Activated CD8-positive, alpha-beta memory T cell treated with anti-CD3 and anti-CD28 coated beads for 36 hours (primary cell): ENCODE measurements at regions not wholly inside any gene's neighbourhood (a gene's known extent, or its start where the extent isn't known, plus 50 kb on each side); places are given as distances from the start of the nearest gene placed in this dataset.

ENCODE experiments used
- CTCF ChIA-PET: fragments of 350-600 bp; sonication (Branson Sonifier 250); formaldehyde crosslinking; loops from one replicate; lab custom pipeline; 2021; ENCODE audit warnings: antibody characterized with exemption; lab: Charles Lee
- POLR2A ChIA-PET: fragments of 350-600 bp; sonication (Branson Sonifier 250); formaldehyde crosslinking; loops from one replicate; lab custom pipeline; 2021; ENCODE audit warnings: antibody characterized with exemption; lab: Charles Lee

- POLR2A ChIA-PET, result no interaction called here
- CTCF ChIA-PET, result no interaction called here
Observed at GRCh38 chr6:11298651-11299420, 66.4 kb upstream of the NEDD9 start.

DNA sequence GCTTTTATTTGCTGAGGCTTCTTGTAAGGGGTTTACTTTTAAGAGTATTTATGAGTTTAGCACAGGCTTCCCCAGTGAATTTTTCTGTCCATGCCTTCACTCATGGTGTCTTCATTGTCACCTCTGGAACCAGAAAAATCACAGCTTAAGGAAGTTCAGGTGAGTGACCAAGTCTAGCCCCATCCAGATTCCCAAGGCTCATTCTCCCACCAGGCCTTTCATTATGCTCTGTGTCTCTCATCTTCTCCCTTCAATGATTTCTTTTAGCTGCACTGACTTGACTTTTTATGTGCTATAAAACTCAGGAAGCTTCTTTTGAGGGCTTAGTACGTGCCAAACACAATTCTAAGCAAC is 64.9 kb upstream of the NEDD9 start:
- ChIA-PET CTCF (no interaction called here), POLR2A (no interaction called here)

- CTCF ChIA-PET, result interaction anchor here (0.7 kb wide), 1 partner anchor 179 kb away, joined by 4 read pairs; no protein-coding TSS in a partner anchor
- POLR2A ChIA-PET, result no interaction called here
Observed at GRCh38 chr6:11296449-11297375, 64.2 kb upstream of the NEDD9 start.

DNA sequence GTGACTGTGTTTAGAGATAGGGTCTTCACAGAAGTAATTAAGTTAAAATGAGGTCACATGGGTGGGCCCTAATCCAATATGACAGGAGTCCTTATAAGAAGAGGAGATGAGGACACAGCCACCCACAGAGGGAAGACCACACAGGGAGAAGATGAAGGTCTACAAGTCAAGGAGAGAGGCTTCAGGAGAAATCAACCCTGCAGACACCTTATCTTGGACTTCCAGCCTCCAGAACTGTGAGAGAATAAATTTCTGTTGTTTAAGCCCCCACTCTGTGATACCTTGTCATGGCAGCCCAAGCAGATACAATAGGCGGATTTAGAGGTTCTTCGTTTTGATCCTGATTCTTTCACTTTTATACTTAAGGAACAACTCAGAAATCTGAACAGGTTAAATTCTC is 63.5 kb upstream of the NEDD9 start:
- ChIA-PET CTCF (no interaction called here), POLR2A (no interaction called here)

- POLR2A ChIA-PET, result no interaction called here
- CTCF ChIA-PET, result no interaction called here
Observed at GRCh38 chr6:11294228-11294627, 61.8 kb upstream of the NEDD9 start.

GRCh38 chr6:11292594-11293236 is 60.2 kb upstream of the NEDD9 start:
- ChIA-PET CTCF (no interaction called here), POLR2A (interaction anchor here (1.3 kb wide), 1 partner anchor 14 kb away, joined by 5 read pairs; no protein-coding TSS in a partner anchor)

DNA sequence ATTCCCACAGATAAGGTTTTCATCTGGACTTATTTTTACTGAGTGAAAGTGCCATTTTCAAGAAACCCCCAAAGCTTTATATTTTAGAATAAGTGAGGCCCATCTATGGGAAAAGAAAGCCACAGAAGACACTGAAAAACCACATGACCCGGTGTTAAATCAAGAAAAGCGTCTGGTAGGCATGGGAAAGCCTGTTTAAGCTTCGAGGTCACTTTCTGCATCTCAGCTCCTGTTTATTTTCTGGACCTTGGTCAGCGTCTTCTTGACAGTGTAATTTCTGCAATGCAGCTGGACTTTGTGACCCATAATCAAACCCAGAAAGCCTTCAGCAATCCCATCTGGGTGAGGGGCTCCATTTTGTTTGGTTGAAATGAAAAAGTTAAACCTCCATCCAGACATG is 59.6 kb upstream of the NEDD9 start:
- ChIA-PET POLR2A (interaction anchor here (0.6 to 1.3 kb wide), 2 partner anchors 14 to 18 kb away, joined by 3 to 5 read pairs; no protein-coding TSS in a partner anchor), CTCF (no interaction called here)

DNA sequence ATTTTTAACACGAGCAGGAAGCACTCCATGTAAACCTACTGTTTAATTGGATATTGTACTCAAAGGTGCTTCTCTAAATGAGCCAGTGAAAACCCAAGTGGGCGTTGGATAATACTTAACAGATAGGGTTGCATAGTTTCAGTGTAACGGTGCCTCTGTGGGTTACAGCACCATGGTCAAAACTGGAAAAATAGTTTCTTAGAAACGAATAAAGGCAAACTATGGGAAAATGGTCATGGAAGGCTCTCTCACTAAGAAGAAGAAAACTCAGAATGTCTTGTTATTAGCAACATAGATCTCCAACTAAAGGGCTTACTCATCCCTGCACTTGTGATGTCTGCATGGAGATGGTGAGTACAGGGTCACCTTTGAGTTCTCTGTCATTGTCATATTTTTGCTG is 59.1 kb upstream of the NEDD9 start:
- CTCF ChIA-PET, result no interaction called here
- POLR2A ChIA-PET, result interaction anchor here (0.6 to 0.7 kb wide), 2 partner anchors 18 to 49 kb away, joined by 3 to 7 read pairs; no protein-coding TSS in a partner anchor

GRCh38 chr6:11290027-11290426 is 57.6 kb upstream of the NEDD9 start:
- POLR2A ChIA-PET, result no interaction called here
- CTCF ChIA-PET, result interaction anchor here (1.1 kb wide), 1 partner anchor 11 kb away, joined by 6 read pairs; no protein-coding TSS in a partner anchor

DNA sequence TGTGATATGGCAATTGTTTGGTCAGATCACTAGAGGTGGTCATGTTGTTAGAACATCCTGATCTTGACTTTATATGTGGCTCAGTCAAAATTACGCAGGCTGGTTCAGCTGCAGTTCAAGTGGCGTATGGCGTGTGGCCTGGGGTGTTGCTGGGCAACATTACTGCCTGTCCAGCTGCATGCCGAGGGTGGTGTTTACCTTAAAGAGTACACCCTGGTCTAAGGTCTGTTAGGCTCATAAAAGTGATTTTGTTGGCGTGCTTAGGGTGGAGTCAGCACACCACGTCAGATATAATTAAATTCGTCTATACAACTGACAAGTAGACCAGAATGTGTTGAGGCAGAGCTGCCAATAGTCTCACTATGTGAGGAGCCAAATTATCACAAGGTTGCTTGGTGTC is 55.6 kb upstream of the NEDD9 start:
- ChIA-PET CTCF (no interaction called here), POLR2A (no interaction called here)

GRCh38 chr6:11284996-11285395 is 52.5 kb upstream of the NEDD9 start:
- POLR2A ChIA-PET, result no interaction called here

DNA sequence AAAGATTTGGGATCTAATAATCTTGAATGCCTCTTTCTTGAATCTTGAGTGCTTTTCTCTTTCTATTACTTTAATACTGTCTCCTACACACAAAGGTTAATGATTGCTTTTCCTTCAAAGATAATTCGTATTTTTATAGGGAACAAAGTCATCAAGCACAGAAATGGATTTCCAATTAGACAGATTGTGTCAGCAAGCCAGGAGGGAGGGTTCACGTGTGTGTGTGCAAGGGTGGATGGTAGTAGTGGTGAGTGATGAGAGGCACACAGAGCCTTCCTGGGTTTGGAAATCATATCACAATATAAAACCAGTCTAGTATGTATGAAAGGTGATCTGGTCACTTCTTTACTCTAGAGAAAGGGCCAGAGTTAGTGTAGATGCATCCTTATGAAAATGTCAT is 51.2 kb upstream of the NEDD9 start:
- ChIA-PET POLR2A (no interaction called here), CTCF (no interaction called here)

More at GRCh38 chr6:11284996-11285395, 52.5 kb upstream of the NEDD9 start:
- CTCF ChIA-PET, result no interaction called here

DNA sequence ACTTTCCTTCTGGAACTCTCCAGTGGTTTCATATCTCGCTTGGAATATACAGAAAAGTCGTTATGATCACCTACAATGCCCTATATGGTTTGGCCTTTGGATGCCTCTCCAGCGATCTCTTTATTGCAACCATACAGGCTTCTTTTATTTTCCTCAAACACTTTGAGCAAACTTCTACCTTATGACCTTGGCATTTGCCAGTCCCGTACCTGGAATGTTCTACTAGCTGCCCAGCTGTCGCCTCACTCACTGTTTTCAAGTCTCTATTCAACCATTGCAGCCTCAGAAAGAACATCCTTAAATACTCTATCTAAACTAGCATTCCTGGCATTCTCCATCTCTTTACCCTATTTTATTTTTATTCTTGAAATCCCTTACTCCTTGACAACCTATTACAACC is 50.4 kb upstream of the NEDD9 start:
- ChIA-PET CTCF (no interaction called here), POLR2A (no interaction called here)
